ENCODE measurements at regions not wholly inside any gene's neighbourhood (a gene's known extent, or its start where the extent isn't known, plus 50 kb on each side); places are given as distances from the start of the nearest gene placed in this dataset.

- no peaks in the 10 kb centered on the region for H3K9me3 ChIP-seq (ENCODE audit: control insufficient read depth in 4 of 4, low read length in 3 of 4)
- no peaks in the 10 kb centered on the region for H3K4me1 ChIP-seq (ENCODE audit: control insufficient read depth in 4 of 4, insufficient read depth in 4 of 4, low read length in 3 of 4)
- whole genome bisulfite sequencing, result 96% methylated on average over 3 of the region's 3 CpGs
- TF ChIP-seq, protein P1, sequence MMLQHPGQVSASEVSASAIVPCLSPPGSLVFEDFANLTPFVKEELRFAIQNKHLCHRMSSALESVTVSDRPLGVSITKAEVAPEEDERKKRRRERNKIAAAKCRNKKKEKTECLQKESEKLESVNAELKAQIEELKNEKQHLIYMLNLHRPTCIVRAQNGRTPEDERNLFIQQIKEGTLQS (IDR thresholded peaks at IDR 0.05), result no peak
- no peak for TF ChIP-seq RXRA (IDR thresholded peaks at IDR 0.05)
- TF ChIP-seq NR2F2 (IDR thresholded peaks at IDR 0.05), result no peak
- no peak for TF ChIP-seq HNF4G (IDR thresholded peaks at IDR 0.05)
- TF ChIP-seq FOXA2 (IDR thresholded peaks at IDR 0.05), result no peak
- TF ChIP-seq SP1 (IDR thresholded peaks at IDR 0.05), result no peak
- TF ChIP-seq EGR1 (IDR thresholded peaks at IDR 0.05; ENCODE audit: low read depth in 2 of 2), result no peak
- TF ChIP-seq, protein P2, sequence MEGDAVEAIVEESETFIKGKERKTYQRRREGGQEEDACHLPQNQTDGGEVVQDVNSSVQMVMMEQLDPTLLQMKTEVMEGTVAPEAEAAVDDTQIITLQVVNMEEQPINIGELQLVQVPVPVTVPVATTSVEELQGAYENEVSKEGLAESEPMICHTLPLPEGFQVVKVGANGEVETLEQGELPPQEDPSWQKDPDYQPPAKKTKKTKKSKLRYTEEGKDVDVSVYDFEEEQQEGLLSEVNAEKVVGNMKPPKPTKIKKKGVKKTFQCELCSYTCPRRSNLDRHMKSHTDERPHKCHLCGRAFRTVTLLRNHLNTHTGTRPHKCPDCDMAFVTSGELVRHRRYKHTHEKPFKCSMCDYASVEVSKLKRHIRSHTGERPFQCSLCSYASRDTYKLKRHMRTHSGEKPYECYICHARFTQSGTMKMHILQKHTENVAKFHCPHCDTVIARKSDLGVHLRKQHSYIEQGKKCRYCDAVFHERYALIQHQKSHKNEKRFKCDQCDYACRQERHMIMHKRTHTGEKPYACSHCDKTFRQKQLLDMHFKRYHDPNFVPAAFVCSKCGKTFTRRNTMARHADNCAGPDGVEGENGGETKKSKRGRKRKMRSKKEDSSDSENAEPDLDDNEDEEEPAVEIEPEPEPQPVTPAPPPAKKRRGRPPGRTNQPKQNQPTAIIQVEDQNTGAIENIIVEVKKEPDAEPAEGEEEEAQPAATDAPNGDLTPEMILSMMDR (IDR thresholded peaks at IDR 0.05; ENCODE audit: low read depth, low read length, missing input control), result no peak
- TF ChIP-seq, protein P3, sequence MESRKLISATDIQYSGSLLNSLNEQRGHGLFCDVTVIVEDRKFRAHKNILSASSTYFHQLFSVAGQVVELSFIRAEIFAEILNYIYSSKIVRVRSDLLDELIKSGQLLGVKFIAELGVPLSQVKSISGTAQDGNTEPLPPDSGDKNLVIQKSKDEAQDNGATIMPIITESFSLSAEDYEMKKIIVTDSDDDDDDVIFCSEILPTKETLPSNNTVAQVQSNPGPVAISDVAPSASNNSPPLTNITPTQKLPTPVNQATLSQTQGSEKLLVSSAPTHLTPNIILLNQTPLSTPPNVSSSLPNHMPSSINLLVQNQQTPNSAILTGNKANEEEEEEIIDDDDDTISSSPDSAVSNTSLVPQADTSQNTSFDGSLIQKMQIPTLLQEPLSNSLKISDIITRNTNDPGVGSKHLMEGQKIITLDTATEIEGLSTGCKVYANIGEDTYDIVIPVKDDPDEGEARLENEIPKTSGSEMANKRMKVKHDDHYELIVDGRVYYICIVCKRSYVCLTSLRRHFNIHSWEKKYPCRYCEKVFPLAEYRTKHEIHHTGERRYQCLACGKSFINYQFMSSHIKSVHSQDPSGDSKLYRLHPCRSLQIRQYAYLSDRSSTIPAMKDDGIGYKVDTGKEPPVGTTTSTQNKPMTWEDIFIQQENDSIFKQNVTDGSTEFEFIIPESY (IDR thresholded peaks at IDR 0.05), result no peak
- TF ChIP-seq HNF4A (conservative IDR thresholded peaks at IDR 0.05), result no peak
- TF ChIP-seq YY1 (IDR thresholded peaks at IDR 0.05), result no peak
- no peak for TF ChIP-seq FOXA1 (IDR thresholded peaks at IDR 0.05)
- no peaks in the 10 kb centered on the region for H3K27me3 ChIP-seq (ENCODE audit: control insufficient read depth in 4 of 4, insufficient read depth in 4 of 4, low read length in 3 of 4)
- no peak overlapping the region for H3K9ac ChIP-seq (ENCODE audit: low read depth in 1 of 2, low read length in 2 of 2)
- no peak overlapping the region for H3K4me3 ChIP-seq (ENCODE audit: low read depth in 1 of 3, low read length in 3 of 3)
- DNase-seq (ENCODE audit: low spot score), result no peak
- H3K36me3 ChIP-seq (ENCODE audit: control insufficient read depth in 4 of 4, insufficient read depth in 3 of 4, low read depth in 1 of 4, low read length in 3 of 4), result no peaks in the 10 kb centered on the region
- H3K27ac ChIP-seq (ENCODE audit: low read depth in 1 of 2, low read length in 2 of 2), result no peak overlapping the region
Observed at GRCh38 chrX:69094977-69095669, 70.1 kb downstream of the PJA1 start.

- no peaks in the 10 kb centered on the region for H3K4me1 ChIP-seq (ENCODE audit: control insufficient read depth in 4 of 4, insufficient read depth in 4 of 4, low read length in 3 of 4)
- no peak overlapping the region for H3K9ac ChIP-seq (ENCODE audit: low read depth in 1 of 2, low read length in 2 of 2)
- 81% methylated on average over 19 of the region's 19 CpGs for WGBS
- no peak overlapping the region for H3K4me3 ChIP-seq (ENCODE audit: low read depth in 1 of 3, low read length in 3 of 3)
- no peak for DNase-seq (ENCODE audit: low spot score)
- TF ChIP-seq NR2F2 (IDR thresholded peaks at IDR 0.05), result no peak
- TF ChIP-seq FOXA2 (IDR thresholded peaks at IDR 0.05), result no peak
- peak; percentile 27 to 62 for TF ChIP-seq RAD21 (IDR thresholded peaks at IDR 0.05)
- TF ChIP-seq SP1 (IDR thresholded peaks at IDR 0.05), result no peak
- TF ChIP-seq, protein P2 (IDR thresholded peaks at IDR 0.05; ENCODE audit: low read depth, low read length, missing input control), result peak; percentile 43
- H3K27ac ChIP-seq (ENCODE audit: low read depth in 1 of 2, low read length in 2 of 2), result no peak overlapping the region
- H3K9me3 ChIP-seq (ENCODE audit: control insufficient read depth in 4 of 4, low read length in 3 of 4), result no peaks in the 10 kb centered on the region
- no peaks in the 10 kb centered on the region for H3K27me3 ChIP-seq (ENCODE audit: control insufficient read depth in 4 of 4, insufficient read depth in 4 of 4, low read length in 3 of 4)
- H3K36me3 ChIP-seq (ENCODE audit: control insufficient read depth in 4 of 4, insufficient read depth in 3 of 4, low read depth in 1 of 4, low read length in 3 of 4), result no peaks in the 10 kb centered on the region
Observed at GRCh38 chrX:69093960-69094871, 71.0 kb downstream of the PJA1 start.

Measured in liver (tissue), 8 donors.